ENCODE measurements at regions not wholly inside any gene's neighbourhood (a gene's known extent, or its start where the extent isn't known, plus 50 kb on each side); places are given as distances from the start of the nearest gene placed in this dataset.

- Histone ChIP-seq H3K9me1 (ENCODE audit: control insufficient read depth, extremely low read depth, insufficient read depth, low read length) (no peaks in the 10 kb centered on the region), H3K36me3 (ENCODE audit: control insufficient read depth in 2 of 2, extremely low read depth in 1 of 2, insufficient read depth in 2 of 2, low read length in 2 of 2) (no peaks in the 10 kb centered on the region), H3K4me2 (ENCODE audit: control insufficient read depth, extremely low read depth, insufficient read depth, low read depth, low read length) (no peak overlapping the region), H3K4me3 (ENCODE audit: control insufficient read depth in 2 of 3, extremely low read depth in 1 of 3, insufficient read depth in 2 of 3, low read depth in 1 of 3, low read length in 3 of 3) (no peak overlapping the region), H2AFZ (ENCODE audit: control insufficient read depth, low read length) (no peak overlapping the region), H3K27ac (ENCODE audit: control insufficient read depth, insufficient read depth, low read length) (no peak overlapping the region), H3K9ac (ENCODE audit: control insufficient read depth, extremely low read depth, insufficient read depth, low read length) (no peak overlapping the region), H3K9me3 (ENCODE audit: control insufficient read depth, low read depth, low read length) (no peaks in the 10 kb centered on the region), H3K27me3 (ENCODE audit: control insufficient read depth, extremely low read depth, insufficient read depth, low read length) (no peaks in the 10 kb centered on the region), H4K20me1 (ENCODE audit: control insufficient read depth, extremely low read depth, insufficient read depth, low read length) (no peaks in the 10 kb centered on the region), H3K4me1 (ENCODE audit: control insufficient read depth, extremely low read depth, insufficient read depth, low read length) (no peaks in the 10 kb centered on the region), H3K79me2 (ENCODE audit: control insufficient read depth, insufficient read depth, low read length) (no peaks in the 10 kb centered on the region)
- no peak for TF ChIP-seq EZH2 (IDR thresholded peaks at IDR 0.05; ENCODE audit: low read length)
- TF ChIP-seq CTCF (optimal IDR thresholded peaks at IDR 0.05 in 1 of 3, IDR thresholded peaks at IDR 0.05 in 1 of 3, conservative IDR thresholded peaks at IDR 0.05 in 1 of 3; ENCODE audit: extremely low read depth in 1 of 3, insufficient read depth in 2 of 3, low read length in 3 of 3), result no peak
- DNase-seq (ENCODE audit: low read depth, low spot score) (no peak), FAIRE-seq (no peak)
- dilution Hi-C loops (cut with MboI; ENCODE audit: extremely low pct_ligation_motif_present, low sequenced_read_pairs), result no loop called here
Measured at GRCh38 chr10:60461688-60462087, 72.0 kb upstream of the ANK3 start.

GRCh38 chr10:60459701-60460457 is 70.2 kb upstream of the ANK3 start:
- no peak for DNase-seq (ENCODE audit: low read depth, low spot score)
- Histone ChIP-seq H3K4me2 (ENCODE audit: control insufficient read depth, extremely low read depth, insufficient read depth, low read depth, low read length) (no peak overlapping the region), H3K27me3 (ENCODE audit: control insufficient read depth, extremely low read depth, insufficient read depth, low read length) (no peaks in the 10 kb centered on the region), H3K9ac (ENCODE audit: control insufficient read depth, extremely low read depth, insufficient read depth, low read length) (no peak overlapping the region), H3K9me3 (ENCODE audit: control insufficient read depth, low read depth, low read length) (no peaks in the 10 kb centered on the region), H3K36me3 (ENCODE audit: control insufficient read depth in 2 of 2, extremely low read depth in 1 of 2, insufficient read depth in 2 of 2, low read length in 2 of 2) (no peaks in the 10 kb centered on the region), H3K9me1 (ENCODE audit: control insufficient read depth, extremely low read depth, insufficient read depth, low read length) (no peaks in the 10 kb centered on the region), H2AFZ (ENCODE audit: control insufficient read depth, low read length) (no peak overlapping the region), H3K4me3 (ENCODE audit: control insufficient read depth in 2 of 3, extremely low read depth in 1 of 3, insufficient read depth in 2 of 3, low read depth in 1 of 3, low read length in 3 of 3) (no peak overlapping the region), H3K27ac (ENCODE audit: control insufficient read depth, insufficient read depth, low read length) (no peak overlapping the region), H3K79me2 (ENCODE audit: control insufficient read depth, insufficient read depth, low read length) (no peaks in the 10 kb centered on the region), H3K4me1 (ENCODE audit: control insufficient read depth, extremely low read depth, insufficient read depth, low read length) (no peaks in the 10 kb centered on the region), H4K20me1 (ENCODE audit: control insufficient read depth, extremely low read depth, insufficient read depth, low read length) (no peaks in the 10 kb centered on the region)
- dilution Hi-C loops (cut with MboI; ENCODE audit: extremely low pct_ligation_motif_present, low sequenced_read_pairs), result no loop called here
- no peak for FAIRE-seq
- TF ChIP-seq CTCF (optimal IDR thresholded peaks at IDR 0.05 in 1 of 3, IDR thresholded peaks at IDR 0.05 in 1 of 3, conservative IDR thresholded peaks at IDR 0.05 in 1 of 3; ENCODE audit: extremely low read depth in 1 of 3, insufficient read depth in 2 of 3, low read length in 3 of 3) (no peak), EZH2 (IDR thresholded peaks at IDR 0.05; ENCODE audit: low read length) (no peak)
